IMR-90 (cell line): ENCODE measurements at regions not wholly inside any gene's neighbourhood (a gene's known extent, or its start where the extent isn't known, plus 50 kb on each side); places are given as distances from the start of the nearest gene placed in this dataset.

Source experiments
- ATAC-seq: fragments of 200-7000 bp; cut with Tn5 transposase; 2 replicates; pipeline ENCODE4 v1.9.1; 2020; ENCODE audit warnings: low read depth, mild to moderate bottlenecking, moderate library complexity
- BruUV-seq: library from RNA; stranded (reverse); fragments of 400-500 nt; replicated peaks from 2 replicates; lab custom pipeline; 2021; lab: Mats Ljungman, UMichigan
- CTCF ChIA-PET: fragments of 300-600 bp; formaldehyde crosslinking; extraction: SDS; loops from one replicate; lab custom pipeline; 2021; ENCODE audit warnings: antibody characterized with exemption; lab: Yijun Ruan, JAX
- POLR2A ChIA-PET: fragments of 300-600 bp; sonication (Branson Sonifier 250); formaldehyde crosslinking; loops from one replicate; lab custom pipeline; 2022; ENCODE audit warnings: antibody characterized with exemption; ENCODE audit not compliant: unreplicated experiment; lab: Charles Lee
- DNase-seq: peaks from one replicate; pipeline ENCODE4 v3.0.0; 2013
- H2AFZ ChIP-seq: replicated peaks from 2 replicates; pipeline ENCODE3; 2013; ENCODE audit warnings: low read length, mild to moderate bottlenecking; ENCODE audit not compliant: poor library complexity
- H2AK5ac ChIP-seq: 2 replicates; pipeline ENCODE4 v1.6.1; 2013; ENCODE audit warnings: low read depth, low read length, inconsistent platforms
- H2AK9ac ChIP-seq: replicated peaks from 2 replicates; pipeline ENCODE3; 2013; ENCODE audit warnings: mild to moderate bottlenecking, low read depth, low read length, moderate library complexity; ENCODE audit not compliant: poor library complexity
- H2BK120ac ChIP-seq: 2 replicates; pipeline ENCODE4 v1.6.1; 2013; ENCODE audit warnings: low read depth, low read length, inconsistent platforms
- H2BK15ac ChIP-seq: 3 replicates; pipeline ENCODE4 v1.6.1; 2013; ENCODE audit warnings: low read depth, low read length, inconsistent platforms
- H2BK20ac ChIP-seq: 2 replicates; pipeline ENCODE4 v1.6.1; 2013; ENCODE audit warnings: low read depth, mild to moderate bottlenecking, inconsistent platforms, low read length, moderate library complexity
- H2BK5ac ChIP-seq: 2 replicates; pipeline ENCODE4 v1.6.1; 2013; ENCODE audit warnings: mild to moderate bottlenecking, low read depth, low read length, inconsistent platforms; ENCODE audit not compliant: poor library complexity, severe bottlenecking
- H3K14ac ChIP-seq: replicated peaks from 2 replicates; pipeline ENCODE4 v1.6.1; 2013; ENCODE audit warnings: low read depth, low read length, inconsistent platforms
- H3K18ac ChIP-seq: 2 replicates; pipeline ENCODE4 v1.6.1; 2013; ENCODE audit warnings: low read depth, low read length, control low read depth
- H3K23ac ChIP-seq: 2 replicates; pipeline ENCODE4 v1.6.1; 2013; ENCODE audit warnings: low read depth, low read length, inconsistent platforms
- H3K27ac ChIP-seq: 2 replicates; pipeline ENCODE4 v1.5.1; 2013; ENCODE audit warnings: mild to moderate bottlenecking, control low read depth, low read length; ENCODE audit not compliant: insufficient read depth
- H3K27me3 ChIP-seq: 2 replicates; pipeline ENCODE4 v1.6.1; 2013; ENCODE audit warnings: low read length; ENCODE audit not compliant: control insufficient read depth, insufficient read depth
- H3K36me3 ChIP-seq: 2 replicates; pipeline ENCODE4 v1.6.1; 2013; ENCODE audit warnings: low read length, mixed read lengths; ENCODE audit not compliant: control insufficient read depth, insufficient read depth
- H3K4ac ChIP-seq: 2 replicates; pipeline ENCODE4 v1.6.1; 2013; ENCODE audit warnings: low read depth, low read length, inconsistent platforms
- H3K4me1 ChIP-seq: 2 replicates; pipeline ENCODE4 v1.6.1; 2013; ENCODE audit warnings: low read length, mixed read lengths; ENCODE audit not compliant: control insufficient read depth, insufficient read depth
- H3K4me2 ChIP-seq: 2 replicates; pipeline ENCODE4 v1.6.1; 2013; ENCODE audit warnings: low read depth, mild to moderate bottlenecking, control low read depth, low read length, moderate library complexity
- H3K4me3 ChIP-seq: 2 replicates; pipeline ENCODE4 v1.5.1; 2013; ENCODE audit warnings: low read depth, mild to moderate bottlenecking, control low read depth, low read length, moderate library complexity; ENCODE audit not compliant: insufficient read depth
- H3K56ac ChIP-seq: 2 replicates; pipeline ENCODE4 v1.6.1; 2013; ENCODE audit warnings: low read length, inconsistent platforms; ENCODE audit not compliant: insufficient read depth; ENCODE audit errors: extremely low read depth
- H3K79me1 ChIP-seq, 2 experiments: 2 replicates each; pipeline ENCODE4 v1.6.1; 2013; ENCODE audit warnings: low read length in 2 of 2, inconsistent platforms in 1 of 2, low read depth in 1 of 2
- H3K9ac ChIP-seq: 2 replicates; pipeline ENCODE4 v1.6.1; 2013; ENCODE audit warnings: low read depth, low read length, control low read depth
- H3K9me1 ChIP-seq: 2 replicates; pipeline ENCODE4 v1.6.1; 2013; ENCODE audit warnings: low read length, inconsistent platforms; ENCODE audit not compliant: insufficient read depth
- H3K9me3 ChIP-seq: 2 replicates; pipeline ENCODE4 v1.6.1; 2013; ENCODE audit warnings: low read length; ENCODE audit not compliant: control insufficient read depth, insufficient read depth
- H4K20me1 ChIP-seq: 2 replicates; pipeline ENCODE4 v1.6.1; 2013; ENCODE audit warnings: low read length, inconsistent platforms; ENCODE audit not compliant: insufficient read depth
- H4K5ac ChIP-seq: 2 replicates; pipeline ENCODE4 v1.6.1; 2013; ENCODE audit warnings: mild to moderate bottlenecking, low read depth, low read length, control low read depth
- H4K8ac ChIP-seq, 2 experiments: 2 replicates each; pipeline ENCODE4 v1.6.1; 2013; ENCODE audit warnings: low read depth in 2 of 2, low read length in 2 of 2, control low read depth in 1 of 2, inconsistent platforms in 1 of 2
- H4K91ac ChIP-seq: 2 replicates; pipeline ENCODE4 v1.6.1; 2013; ENCODE audit warnings: low read depth, low read length, inconsistent platforms; ENCODE audit not compliant: insufficient read depth
- CEBPB ChIP-seq: IDR thresholded peaks from 2 replicates; pipeline ENCODE4 v1.6.1; 2012; ENCODE audit warnings: low read depth, low read length, improper control_type of control experiment
- MAFK ChIP-seq: IDR thresholded peaks from 2 replicates; pipeline ENCODE4 v1.6.1; 2012; ENCODE audit warnings: low read depth, low read length, improper control_type of control experiment
- WGBS, 2 experiments: methylation state at CpG; one replicate each; pipeline versions ENCODE4 v1.1.5 to v1.1.7; 2013; ENCODE audit warnings: missing lambda C conversion rate in 2 of 2; ENCODE audit not compliant: insufficient read length in 1 of 2; ENCODE audit errors: extremely low coverage in 2 of 2; 5-methylcytosine and 5-hydroxymethylcytosine counted together
- dilution Hi-C: fragments of 300-500 bp; cut with HindIII; formaldehyde crosslinking; loops from one replicate; pipeline ENCODE4 v1.14.3; 2018; ENCODE audit warnings: low sequenced_read_pairs; ENCODE audit not compliant: unreplicated experiment
- in situ Hi-C: fragments of 300-500 bp; cut with MboI; formaldehyde crosslinking; loops from 3 replicates; pipeline ENCODE4 v1.14.3; 2019; ENCODE audit warnings: low sequenced_read_pairs, inconsistent platforms, mixed read lengths
- intact Hi-C: fragments of 100-400 bp; cut with micrococcal nuclease; formaldehyde crosslinking; loops from 2 replicates; pipeline ENCODE4 v1.10.0; 2022
- TF ChIP-seq, protein P1 (sequence below): conservative IDR thresholded peaks from 2 replicates; pipeline ENCODE4 v1.5.1; 2012; ENCODE audit warnings: mild to moderate bottlenecking, low read depth, low read length, improper control_type of control experiment

GRCh38 chr18:73711256-73711655 is 436.4 kb downstream of the FBXO15 start:
- intact Hi-C loops (no loop called here), dilution Hi-C loops (no loop called here), in situ Hi-C loops (no loop called here)
- WGBS, 2 experiments: no CpG with 5 or more reads among the region's 2 CpGs
- Histone ChIP-seq H3K36me3 (no peaks in the 10 kb centered on the region), H3K14ac (no peak overlapping the region), H2AK5ac (no peak overlapping the region), H3K56ac (no peak overlapping the region), H4K91ac (no peak overlapping the region), H3K27ac (no peak overlapping the region), H2BK20ac (no peak overlapping the region), H4K8ac (no peak overlapping the region), H3K27me3 (no peaks in the 10 kb centered on the region), H2BK15ac (no peak overlapping the region), H3K4me3 (no peak overlapping the region), H3K9me3 (peaks cover 5% of the 10 kb centered on the region), H3K4me2 (no peak overlapping the region), H3K9me1 (peaks cover 5% of the 10 kb centered on the region; the same call in 1 of the 2 replicates), H2BK5ac (no peak overlapping the region), H3K4me1 (peaks cover 9% of the 10 kb centered on the region), H3K79me1 (no peaks in the 10 kb centered on the region), H4K20me1 (no peaks in the 10 kb centered on the region), H3K9ac (no peak overlapping the region), H3K23ac (no peak overlapping the region), H2AFZ (no peak overlapping the region), H4K5ac (no peak overlapping the region), H3K18ac (no peak overlapping the region), H3K4ac (no peak overlapping the region), H2BK120ac (no peak overlapping the region), H2AK9ac (no peak overlapping the region)
- CTCF ChIA-PET: no interaction called here
- DNase-seq: no peak
- POLR2A ChIA-PET: no interaction called here
- ATAC-seq: no peak
- TF ChIP-seq CEBPB (no peak), MAFK (no peak)
- TF ChIP-seq, protein P1, sequence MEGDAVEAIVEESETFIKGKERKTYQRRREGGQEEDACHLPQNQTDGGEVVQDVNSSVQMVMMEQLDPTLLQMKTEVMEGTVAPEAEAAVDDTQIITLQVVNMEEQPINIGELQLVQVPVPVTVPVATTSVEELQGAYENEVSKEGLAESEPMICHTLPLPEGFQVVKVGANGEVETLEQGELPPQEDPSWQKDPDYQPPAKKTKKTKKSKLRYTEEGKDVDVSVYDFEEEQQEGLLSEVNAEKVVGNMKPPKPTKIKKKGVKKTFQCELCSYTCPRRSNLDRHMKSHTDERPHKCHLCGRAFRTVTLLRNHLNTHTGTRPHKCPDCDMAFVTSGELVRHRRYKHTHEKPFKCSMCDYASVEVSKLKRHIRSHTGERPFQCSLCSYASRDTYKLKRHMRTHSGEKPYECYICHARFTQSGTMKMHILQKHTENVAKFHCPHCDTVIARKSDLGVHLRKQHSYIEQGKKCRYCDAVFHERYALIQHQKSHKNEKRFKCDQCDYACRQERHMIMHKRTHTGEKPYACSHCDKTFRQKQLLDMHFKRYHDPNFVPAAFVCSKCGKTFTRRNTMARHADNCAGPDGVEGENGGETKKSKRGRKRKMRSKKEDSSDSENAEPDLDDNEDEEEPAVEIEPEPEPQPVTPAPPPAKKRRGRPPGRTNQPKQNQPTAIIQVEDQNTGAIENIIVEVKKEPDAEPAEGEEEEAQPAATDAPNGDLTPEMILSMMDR: no peak
- BruUV-seq: no TSS peak
